ENCODE measurements at regions not wholly inside any gene's neighbourhood (a gene's known extent, or its start where the extent isn't known, plus 50 kb on each side); places are given as distances from the start of the nearest gene placed in this dataset.
A peak's percentile ranks its signal among the peaks of the same experiment; 100 is the strongest.

DNA sequence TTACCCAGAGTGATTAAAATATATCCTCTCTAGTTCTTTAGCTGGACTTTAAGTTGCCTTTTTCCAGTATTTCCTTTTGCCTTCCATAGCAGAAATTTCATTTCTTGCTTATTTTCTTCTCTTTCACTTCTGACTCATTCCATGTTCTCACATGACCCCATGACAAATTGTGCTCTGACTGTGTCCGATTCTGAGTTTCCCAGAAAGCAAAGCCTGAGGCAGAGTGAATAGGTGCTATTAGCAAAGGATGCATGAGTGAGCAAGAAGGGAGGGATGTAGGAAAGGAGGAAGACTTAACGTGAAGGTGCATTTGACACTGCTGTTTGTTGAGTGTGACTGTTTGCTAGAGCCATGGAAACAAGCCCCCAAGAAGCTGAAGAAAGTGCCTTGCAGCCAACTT, 82.6 kb upstream of the CNTNAP4 start:
- ATAC-seq (ENCODE audit: poor library complexity) (peak; percentile 49), DNase-seq (no peak)
- intact Hi-C loops (cut with DNase I): no loop called here

DNA sequence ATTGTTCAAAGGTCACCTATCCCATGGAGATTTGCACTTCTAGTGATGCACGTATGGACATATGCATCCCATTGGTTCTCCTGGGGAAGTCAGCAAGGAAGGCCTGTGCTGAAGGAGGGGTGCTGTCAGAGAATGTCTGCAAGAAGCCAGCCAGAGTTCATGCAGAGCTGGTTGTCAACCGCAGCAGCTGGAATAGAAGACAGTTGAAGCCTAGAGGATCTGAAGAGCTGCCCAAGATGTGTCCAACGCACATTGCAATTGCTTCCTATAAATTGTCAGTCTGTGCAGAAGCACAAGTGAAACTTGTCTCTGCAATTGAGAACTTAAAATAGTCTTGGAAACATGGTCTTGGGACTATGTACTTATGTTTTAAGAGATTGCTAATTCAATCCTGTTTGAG, 82.1 kb upstream of the CNTNAP4 start:
- ATAC-seq (ENCODE audit: poor library complexity): no peak
- intact Hi-C loops (cut with DNase I): no loop called here
- no peak for DNase-seq

GRCh38 chr16:76195648-76196047, 81.6 kb upstream of the CNTNAP4 start:
- intact Hi-C loops (cut with DNase I): no loop called here
- DNase-seq (no peak), ATAC-seq (ENCODE audit: poor library complexity) (no peak)

- ATAC-seq (ENCODE audit: poor library complexity): no peak
- intact Hi-C loops (cut with DNase I): no loop called here
Observed at GRCh38 chr16:76197900-76198299, 79.3 kb upstream of the CNTNAP4 start.

DNA sequence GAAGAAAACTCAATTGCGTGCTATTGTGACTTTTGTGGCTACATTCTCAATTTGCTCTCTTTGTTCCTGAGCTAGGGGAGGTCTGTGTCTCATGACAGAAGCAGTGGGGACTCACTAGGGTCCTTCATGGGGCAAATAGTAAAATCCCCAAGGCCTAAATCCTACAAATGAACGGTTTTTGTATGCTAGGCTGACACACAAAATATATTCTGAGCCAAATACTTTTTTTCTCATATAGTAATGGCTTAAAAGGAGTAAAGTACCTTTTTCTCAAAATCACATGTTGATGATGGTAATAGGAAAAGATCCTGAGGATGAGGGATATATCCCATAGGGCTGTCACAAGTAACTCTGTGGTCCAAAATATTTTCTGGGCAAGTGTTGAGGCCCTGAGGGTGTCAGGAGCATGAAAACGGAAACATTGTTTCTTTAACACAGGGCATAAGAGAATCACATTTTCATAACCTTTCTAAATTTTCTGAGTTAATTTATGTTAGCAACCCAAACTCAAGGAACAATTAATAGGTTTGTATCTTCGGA, 77.5 kb upstream of the CNTNAP4 start:
- no peak for ATAC-seq (ENCODE audit: poor library complexity)

More at GRCh38 chr16:76197900-76198299, 79.3 kb upstream of the CNTNAP4 start:
- DNase-seq: no peak

GRCh38 chr16:76201385-76201784, 75.8 kb upstream of the CNTNAP4 start:
- intact Hi-C loops (cut with DNase I): no loop called here
- DNase-seq (no peak), ATAC-seq (ENCODE audit: poor library complexity) (no peak)

More for the DNA sequence above, 77.5 kb upstream of the CNTNAP4 start:
- intact Hi-C loops (cut with DNase I): no loop called here
- DNase-seq: no peak

- no peak for DNase-seq
- intact Hi-C loops (cut with DNase I): no loop called here
- ATAC-seq (ENCODE audit: poor library complexity): no peak
Observed at GRCh38 chr16:76204249-76204648, 73.0 kb upstream of the CNTNAP4 start.

DNA sequence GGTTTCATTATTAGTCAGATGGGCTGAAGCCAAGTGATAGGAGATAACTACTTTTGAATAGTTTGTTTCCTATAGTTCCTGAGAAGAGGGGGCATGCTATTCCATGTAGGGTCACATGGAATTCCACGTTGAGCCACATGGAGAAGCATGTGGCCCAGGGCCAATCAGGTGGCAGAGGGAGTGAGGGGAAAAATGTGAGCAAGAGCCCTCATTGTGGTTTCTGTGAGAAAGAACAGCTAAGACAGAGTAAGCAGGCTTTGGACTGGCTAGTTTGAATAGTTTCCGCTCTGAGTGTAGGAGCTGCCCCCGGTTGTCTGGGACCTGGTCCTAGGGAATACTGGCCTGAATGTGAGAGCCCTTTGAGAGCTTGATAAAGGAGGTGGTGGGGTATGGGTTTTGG, 69.9 kb upstream of the CNTNAP4 start:
- intact Hi-C loops (cut with DNase I): no loop called here
- DNase-seq: no peak
- ATAC-seq (ENCODE audit: poor library complexity): no peak

- intact Hi-C loops (cut with DNase I): no loop called here
- DNase-seq (no peak), ATAC-seq (ENCODE audit: poor library complexity) (no peak)
Observed at GRCh38 chr16:76210157-76210556, 67.0 kb upstream of the CNTNAP4 start.

DNA sequence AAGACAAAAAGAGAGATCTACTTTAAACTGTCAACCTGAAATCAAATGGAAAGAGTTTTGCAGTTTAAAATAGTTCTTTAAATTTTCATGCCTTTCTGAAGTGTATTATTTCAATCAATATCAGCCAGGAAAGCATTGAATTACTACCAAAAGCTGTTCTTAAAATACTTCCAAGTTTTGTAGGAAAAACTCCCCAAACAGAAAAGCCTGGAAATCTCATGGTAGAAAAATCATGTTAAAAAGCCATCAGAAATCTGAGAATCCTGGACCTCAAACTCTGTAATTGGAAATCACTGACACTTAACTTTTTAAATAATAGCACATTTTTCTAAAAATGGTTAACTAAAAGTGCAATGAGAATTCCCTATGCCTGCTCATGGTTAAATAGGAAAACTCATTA, 63.3 kb upstream of the CNTNAP4 start:
- DNase-seq (no peak), ATAC-seq (ENCODE audit: poor library complexity) (no peak)
- intact Hi-C loops (cut with DNase I): no loop called here

DNA sequence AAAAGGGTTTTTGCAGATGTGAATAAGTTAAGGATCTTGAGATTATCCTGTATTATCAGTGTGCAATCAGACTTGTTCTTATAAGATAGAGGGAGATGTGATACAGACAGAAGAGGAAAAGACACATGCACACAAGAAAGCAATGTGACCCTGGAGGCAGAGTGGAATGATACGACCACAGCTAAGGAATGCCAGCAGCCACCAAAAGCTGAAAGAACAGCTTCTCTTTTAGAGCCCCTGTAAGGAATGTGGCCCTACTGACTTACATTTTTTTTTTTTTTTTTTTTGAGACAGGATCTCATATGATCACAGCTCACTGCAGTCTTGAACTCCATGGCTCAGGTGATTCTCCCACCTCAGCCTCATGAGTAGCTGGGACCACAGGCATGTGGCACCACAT, 62.3 kb upstream of the CNTNAP4 start:
- no peak for DNase-seq
- ATAC-seq (ENCODE audit: poor library complexity): no peak
- intact Hi-C loops (cut with DNase I): no loop called here

GRCh38 chr16:76222087-76222486, 55.1 kb upstream of the CNTNAP4 start:
- DNase-seq: no peak
- ATAC-seq (ENCODE audit: poor library complexity): no peak
- intact Hi-C loops (cut with DNase I): no loop called here

DNA sequence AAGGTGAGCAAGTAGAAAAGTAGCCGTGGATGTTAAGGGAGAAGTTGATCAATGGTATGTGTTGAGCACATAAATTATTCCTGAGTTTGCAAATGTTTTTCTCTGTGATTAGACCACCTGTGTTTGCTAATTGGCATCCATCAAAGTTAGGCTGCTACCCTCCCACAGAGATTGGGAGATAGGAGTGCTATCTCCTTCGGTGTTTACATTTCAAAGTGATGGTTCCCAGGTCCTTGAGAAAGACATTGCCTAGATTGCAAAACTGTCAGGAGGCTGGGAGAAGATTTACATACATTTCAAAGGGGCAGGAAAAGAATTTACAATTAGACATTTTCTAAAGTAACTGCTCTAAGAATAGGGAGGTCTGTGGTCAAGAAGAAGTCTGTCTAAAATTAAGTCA, 54.3 kb upstream of the CNTNAP4 start:
- intact Hi-C loops (cut with DNase I): no loop called here
- no peak for ATAC-seq (ENCODE audit: poor library complexity)
- DNase-seq: no peak

DNA sequence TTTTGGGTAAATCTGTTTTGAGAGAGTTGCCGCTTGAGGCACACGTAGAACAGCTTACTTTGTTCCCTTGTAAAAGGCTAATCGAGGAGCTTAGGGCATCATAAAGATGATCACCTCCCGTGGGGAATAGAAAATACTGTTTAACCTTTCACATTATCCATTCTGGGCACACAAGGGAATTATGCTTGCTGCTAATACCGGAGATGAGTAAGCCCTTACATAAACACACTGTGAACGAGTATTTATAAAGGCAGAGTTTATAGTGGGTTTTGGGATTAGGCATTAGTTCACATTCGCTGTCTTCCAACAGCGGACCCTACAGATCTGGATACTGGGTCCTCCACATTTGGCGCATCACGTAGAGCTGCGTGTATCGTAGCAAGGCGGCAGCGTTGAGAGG, 51.2 kb upstream of the CNTNAP4 start:
- no peak for ATAC-seq (ENCODE audit: poor library complexity)
- no peak for DNase-seq
- intact Hi-C loops (cut with DNase I): no loop called here

- DNase-seq: no peak
Observed at GRCh38 chr16:76226481-76226880, 50.7 kb upstream of the CNTNAP4 start.

More at GRCh38 chr16:76226481-76226880, 50.7 kb upstream of the CNTNAP4 start:
- no peak for ATAC-seq (ENCODE audit: poor library complexity)
- intact Hi-C loops (cut with DNase I): no loop called here

Data from Right ventricle myocardium superior (tissue), 1 donor.